ENCODE measurements at regions not wholly inside any gene's neighbourhood (a gene's known extent, or its start where the extent isn't known, plus 50 kb on each side); places are given as distances from the start of the nearest gene placed in this dataset.

DNA sequence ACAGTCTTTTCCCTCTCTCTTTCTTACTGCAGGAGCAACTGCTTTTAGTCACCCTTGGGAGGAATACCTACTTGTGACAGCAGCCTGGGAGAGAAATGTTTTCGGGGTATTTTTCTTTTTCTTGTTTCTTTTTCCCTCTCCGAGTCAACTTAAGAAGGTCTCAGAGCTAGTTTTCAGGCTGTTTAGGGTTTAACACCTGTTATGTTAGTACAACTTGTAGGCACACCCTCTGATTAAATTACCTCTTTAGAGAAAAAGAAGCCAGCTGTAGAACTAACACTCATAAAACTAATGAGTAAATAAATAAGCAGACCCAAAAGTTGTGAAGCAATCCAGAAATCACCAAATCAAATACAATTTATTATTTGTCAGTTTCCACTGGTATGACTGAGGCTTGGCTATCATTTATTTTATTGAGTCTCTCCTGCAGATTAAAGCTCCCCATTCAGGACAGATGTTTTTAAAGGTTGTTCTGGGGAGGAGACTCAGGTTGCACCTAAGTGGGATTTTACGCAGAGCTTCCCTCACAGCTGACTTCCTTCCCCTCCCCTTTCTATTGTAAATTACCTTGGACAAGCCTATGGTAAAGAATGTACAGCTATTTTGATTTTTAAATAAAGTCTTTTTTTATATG lies 112.5 kb downstream of the FOXB1 start:
- TF ChIP-seq, protein P1, sequence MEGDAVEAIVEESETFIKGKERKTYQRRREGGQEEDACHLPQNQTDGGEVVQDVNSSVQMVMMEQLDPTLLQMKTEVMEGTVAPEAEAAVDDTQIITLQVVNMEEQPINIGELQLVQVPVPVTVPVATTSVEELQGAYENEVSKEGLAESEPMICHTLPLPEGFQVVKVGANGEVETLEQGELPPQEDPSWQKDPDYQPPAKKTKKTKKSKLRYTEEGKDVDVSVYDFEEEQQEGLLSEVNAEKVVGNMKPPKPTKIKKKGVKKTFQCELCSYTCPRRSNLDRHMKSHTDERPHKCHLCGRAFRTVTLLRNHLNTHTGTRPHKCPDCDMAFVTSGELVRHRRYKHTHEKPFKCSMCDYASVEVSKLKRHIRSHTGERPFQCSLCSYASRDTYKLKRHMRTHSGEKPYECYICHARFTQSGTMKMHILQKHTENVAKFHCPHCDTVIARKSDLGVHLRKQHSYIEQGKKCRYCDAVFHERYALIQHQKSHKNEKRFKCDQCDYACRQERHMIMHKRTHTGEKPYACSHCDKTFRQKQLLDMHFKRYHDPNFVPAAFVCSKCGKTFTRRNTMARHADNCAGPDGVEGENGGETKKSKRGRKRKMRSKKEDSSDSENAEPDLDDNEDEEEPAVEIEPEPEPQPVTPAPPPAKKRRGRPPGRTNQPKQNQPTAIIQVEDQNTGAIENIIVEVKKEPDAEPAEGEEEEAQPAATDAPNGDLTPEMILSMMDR (IDR thresholded peaks at IDR 0.05): no peak
- TF ChIP-seq POLR2A (IDR thresholded peaks at IDR 0.05): no peak
